Cardiac muscle cell (in vitro differentiated cells and primary cell): ENCODE measurements at regions not wholly inside any gene's neighbourhood (a gene's known extent, or its start where the extent isn't known, plus 50 kb on each side); places are given as distances from the start of the nearest gene placed in this dataset.

Experiments used
- DNase-seq, 2 donors: peaks; one replicate each; pipeline versions ENCODE4 v3.0.0 to v3.0.0-alpha.2; 2010 to 2017; ENCODE audit warnings: low read depth in 1 of 2, low spot score in 1 of 2
- H3K27ac ChIP-seq: fragments of 200-600 bp; sonication (generic); 2 replicates; pipeline ENCODE4 v1.5.1; 2016
- H3K27me3 ChIP-seq: fragments of 200-600 bp; sonication (generic); 2 replicates; pipeline ENCODE4 v1.6.0; 2016; ENCODE audit warnings: control low read depth
- H3K36me3 ChIP-seq: fragments of 200-600 bp; sonication (generic); 2 replicates; pipeline ENCODE4 v1.5.1; 2016; ENCODE audit warnings: control low read depth
- H3K4me1 ChIP-seq: fragments of 200-600 bp; sonication (generic); 2 replicates; pipeline ENCODE4 v1.8.1; 2017; ENCODE audit warnings: low read depth, mild to moderate bottlenecking, mixed run types
- H3K4me3 ChIP-seq: fragments of 200-600 bp; sonication (generic); 2 replicates; pipeline ENCODE4 v1.5.1; 2016; ENCODE audit warnings: mild to moderate bottlenecking
- H3K9me3 ChIP-seq: fragments of 200-600 bp; sonication (generic); 2 replicates; pipeline ENCODE4 v1.5.1; 2017; ENCODE audit warnings: low read depth, mild to moderate bottlenecking, control low read depth
- CTCF ChIP-seq: IDR thresholded peaks from 2 replicates; pipeline ENCODE4 v1.5.1; 2012; ENCODE audit warnings: low read depth, mild to moderate bottlenecking, low read length

GRCh38 chr11:11764423-11764803 lies 77.4 kb upstream of the USP47 start:
- DNase-seq, result no peak
- TF ChIP-seq CTCF, result no peak

GRCh38 chr11:11763796-11764422 lies 77.9 kb upstream of the USP47 start:
- H3K4me1 ChIP-seq, result no peaks in the 10 kb centered on the region

More at GRCh38 chr11:11764423-11764803, 77.4 kb upstream of the USP47 start:
- Histone ChIP-seq H3K4me3 (no peak overlapping the region), H3K36me3 (no peaks in the 10 kb centered on the region), H3K27ac (no peak overlapping the region), H3K9me3 (no peaks in the 10 kb centered on the region), H3K4me1 (no peaks in the 10 kb centered on the region), H3K27me3 (peaks cover 21% of the 10 kb centered on the region)

GRCh38 chr11:11760838-11761237 lies 80.9 kb upstream of the USP47 start:
- no peak for TF ChIP-seq CTCF
- H3K36me3 ChIP-seq, result no peaks in the 10 kb centered on the region
- peaks cover 15% of the 10 kb centered on the region for H3K27me3 ChIP-seq
- H3K4me3 ChIP-seq, result no peak overlapping the region
- H3K9me3 ChIP-seq, result no peaks in the 10 kb centered on the region
- no peak overlapping the region for H3K27ac ChIP-seq
- no peak for DNase-seq
- H3K4me1 ChIP-seq, result no peaks in the 10 kb centered on the region

More at GRCh38 chr11:11763796-11764422, 77.9 kb upstream of the USP47 start:
- DNase-seq, result no peak
- Histone ChIP-seq H3K27ac (no peak overlapping the region), H3K4me3 (no peak overlapping the region), H3K36me3 (no peaks in the 10 kb centered on the region), H3K9me3 (no peaks in the 10 kb centered on the region), H3K27me3 (peaks cover 17% of the 10 kb centered on the region)
- no peak for TF ChIP-seq CTCF

- no peak for DNase-seq
- no peaks in the 10 kb centered on the region for H3K36me3 ChIP-seq
- no peak for TF ChIP-seq CTCF
- H3K4me1 ChIP-seq, result no peaks in the 10 kb centered on the region
- H3K9me3 ChIP-seq, result no peaks in the 10 kb centered on the region
- H3K27ac ChIP-seq, result no peak overlapping the region
- H3K4me3 ChIP-seq, result no peak overlapping the region
- peaks cover 15% of the 10 kb centered on the region for H3K27me3 ChIP-seq
Measured at GRCh38 chr11:11758603-11759196, 83.1 kb upstream of the USP47 start.

- H3K9me3 ChIP-seq, result no peaks in the 10 kb centered on the region
- H3K27me3 ChIP-seq, result peaks cover 13% of the 10 kb centered on the region
- no peaks in the 10 kb centered on the region for H3K4me1 ChIP-seq
- no peaks in the 10 kb centered on the region for H3K36me3 ChIP-seq
- H3K27ac ChIP-seq, result no peak overlapping the region
- DNase-seq, result no peak
- TF ChIP-seq CTCF, result no peak
- no peak overlapping the region for H3K4me3 ChIP-seq
Measured at GRCh38 chr11:11757909-11758308, 83.9 kb upstream of the USP47 start.
